ENCODE measurements at regions not wholly inside any gene's neighbourhood (a gene's known extent, or its start where the extent isn't known, plus 50 kb on each side); places are given as distances from the start of the nearest gene placed in this dataset.
A peak's percentile ranks its signal among the peaks of the same experiment; 100 is the strongest.
"Not testable (repeated sequence)": the region's sequence is repeated elsewhere in the genome, so short reads cannot be mapped to it uniquely, and the experiment has no call there.

- DNase-seq = no peak
These were observed 240.9 kb downstream of the TMEM121 start for GRCh38 chr14:105767315-105767714.

GRCh38 chr14:105768039-105768438 is 241.7 kb downstream of the TMEM121 start:
- H3K4me1 ChIP-seq; H3K36me3 ChIP-seq; ATAC-seq; intact Hi-C loops (cut with DNase I); DNase-seq; H3K27ac ChIP-seq; H3K9me3 ChIP-seq; H3K27me3 ChIP-seq (ENCODE audit: low read depth); H3K4me3 ChIP-seq: not testable (repeated sequence)

More at GRCh38 chr14:105767315-105767714, 240.9 kb downstream of the TMEM121 start:
- Histone ChIP-seq H3K4me3 (no peak overlapping the region), H3K4me1 (no peaks in the 10 kb centered on the region), H3K9me3 (no peaks in the 10 kb centered on the region), H3K27me3 (ENCODE audit: low read depth) (no peaks in the 10 kb centered on the region), H3K27ac (no peak overlapping the region), H3K36me3 (no peaks in the 10 kb centered on the region)
- TF ChIP-seq CTCF (IDR thresholded peaks at IDR 0.05) = no peak
- ATAC-seq = peak; percentile 16 to 34
- intact Hi-C loops (cut with DNase I) = no loop called here

- H3K4me1 ChIP-seq; ATAC-seq; DNase-seq; intact Hi-C loops (cut with DNase I); H3K36me3 ChIP-seq; H3K4me3 ChIP-seq; H3K27ac ChIP-seq; H3K9me3 ChIP-seq; H3K27me3 ChIP-seq (ENCODE audit: low read depth): not testable (repeated sequence)
These were observed 242.8 kb downstream of the TMEM121 start for GRCh38 chr14:105769061-105769730.

- H3K9me3 ChIP-seq; H3K27ac ChIP-seq; H3K36me3 ChIP-seq; H3K4me3 ChIP-seq; ATAC-seq; intact Hi-C loops (cut with DNase I); H3K4me1 ChIP-seq; H3K27me3 ChIP-seq (ENCODE audit: low read depth): not testable (repeated sequence)
- DNase-seq = peak; percentile 38
These were observed 244.3 kb downstream of the TMEM121 start for GRCh38 chr14:105770619-105771216.

GRCh38 chr14:105771261-105772226 is 245.2 kb downstream of the TMEM121 start:
- H3K4me3 ChIP-seq; H3K27ac ChIP-seq; H3K9me3 ChIP-seq; intact Hi-C loops (cut with DNase I); H3K36me3 ChIP-seq; H3K27me3 ChIP-seq (ENCODE audit: low read depth); H3K4me1 ChIP-seq: not testable (repeated sequence)
- peak; percentile 38 for DNase-seq
- peak in 1 of 2 donors; percentile 65 for ATAC-seq

- H3K27ac ChIP-seq; H3K27me3 ChIP-seq (ENCODE audit: low read depth); H3K4me1 ChIP-seq; H3K9me3 ChIP-seq; ATAC-seq; H3K4me3 ChIP-seq; intact Hi-C loops (cut with DNase I); DNase-seq; H3K36me3 ChIP-seq: not testable (repeated sequence)
These were observed 246.4 kb downstream of the TMEM121 start for GRCh38 chr14:105772710-105773250.

- ATAC-seq (no peak), DNase-seq (no peak)
- Histone ChIP-seq H3K27me3 (ENCODE audit: low read depth) (no peaks in the 10 kb centered on the region), H3K4me3 (no peak overlapping the region), H3K36me3 (no peaks in the 10 kb centered on the region), H3K4me1 (no peaks in the 10 kb centered on the region), H3K9me3 (peaks cover 2% of the 10 kb centered on the region), H3K27ac (no peak overlapping the region)
- TF ChIP-seq CTCF (IDR thresholded peaks at IDR 0.05) = no peak
- intact Hi-C loops (cut with DNase I) = no loop called here
These were observed 247.2 kb downstream of the TMEM121 start for GRCh38 chr14:105773584-105773983.

Measured in lower lobe of right lung (tissue), 2 donors.